ENCODE measurements at regions not wholly inside any gene's neighbourhood (a gene's known extent, or its start where the extent isn't known, plus 50 kb on each side); places are given as distances from the start of the nearest gene placed in this dataset.

DNA sequence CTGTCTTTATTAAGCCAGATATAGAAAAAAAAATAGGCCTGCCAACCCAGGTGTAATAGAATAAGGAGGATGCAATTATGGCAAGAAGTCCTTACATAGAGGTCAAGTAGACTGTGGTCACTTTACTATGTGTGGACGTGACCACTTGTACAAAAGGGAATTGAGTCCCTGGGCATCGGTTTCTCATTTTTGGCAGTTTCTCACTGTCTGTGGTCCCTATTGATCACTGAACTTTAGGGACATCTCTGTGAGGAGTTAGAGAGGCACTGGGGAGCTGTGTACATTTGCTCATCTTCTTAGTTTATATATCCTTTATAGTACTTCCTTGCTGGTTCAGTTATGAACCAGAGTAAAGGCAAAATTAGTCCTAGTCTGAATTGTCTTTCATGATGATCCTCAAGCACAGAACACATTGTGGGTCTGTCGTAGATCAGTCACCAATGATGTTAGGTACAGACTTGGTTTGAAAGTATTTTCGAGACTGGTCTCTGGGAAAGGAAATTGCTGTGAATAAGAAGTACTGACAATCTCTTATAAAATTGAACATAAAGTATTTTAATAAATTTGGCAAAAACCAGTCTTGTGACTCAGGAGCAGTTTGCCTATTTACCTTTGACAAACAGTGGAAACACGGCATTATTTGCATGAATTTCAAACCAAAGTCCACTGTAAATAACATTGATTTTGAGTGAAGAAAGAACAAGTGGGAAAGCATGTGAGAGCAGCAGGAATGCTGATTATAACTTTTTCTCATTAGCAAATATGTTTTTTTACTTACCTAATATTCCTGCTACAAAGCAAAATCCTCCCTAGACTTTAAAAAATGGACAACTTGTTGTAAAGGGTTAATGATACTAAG is 218.9 kb upstream of the DPH6 start:
- TF ChIP-seq, protein P1, sequence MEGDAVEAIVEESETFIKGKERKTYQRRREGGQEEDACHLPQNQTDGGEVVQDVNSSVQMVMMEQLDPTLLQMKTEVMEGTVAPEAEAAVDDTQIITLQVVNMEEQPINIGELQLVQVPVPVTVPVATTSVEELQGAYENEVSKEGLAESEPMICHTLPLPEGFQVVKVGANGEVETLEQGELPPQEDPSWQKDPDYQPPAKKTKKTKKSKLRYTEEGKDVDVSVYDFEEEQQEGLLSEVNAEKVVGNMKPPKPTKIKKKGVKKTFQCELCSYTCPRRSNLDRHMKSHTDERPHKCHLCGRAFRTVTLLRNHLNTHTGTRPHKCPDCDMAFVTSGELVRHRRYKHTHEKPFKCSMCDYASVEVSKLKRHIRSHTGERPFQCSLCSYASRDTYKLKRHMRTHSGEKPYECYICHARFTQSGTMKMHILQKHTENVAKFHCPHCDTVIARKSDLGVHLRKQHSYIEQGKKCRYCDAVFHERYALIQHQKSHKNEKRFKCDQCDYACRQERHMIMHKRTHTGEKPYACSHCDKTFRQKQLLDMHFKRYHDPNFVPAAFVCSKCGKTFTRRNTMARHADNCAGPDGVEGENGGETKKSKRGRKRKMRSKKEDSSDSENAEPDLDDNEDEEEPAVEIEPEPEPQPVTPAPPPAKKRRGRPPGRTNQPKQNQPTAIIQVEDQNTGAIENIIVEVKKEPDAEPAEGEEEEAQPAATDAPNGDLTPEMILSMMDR (IDR thresholded peaks at IDR 0.05) = no peak
- no peak for TF ChIP-seq EZH2phosphoT487 (IDR thresholded peaks at IDR 0.05)
- no peak for TF ChIP-seq EZH2 (IDR thresholded peaks at IDR 0.05)

Data from neural progenitor cell (in vitro differentiated cells).